ENCODE measurements at regions not wholly inside any gene's neighbourhood (a gene's known extent, or its start where the extent isn't known, plus 50 kb on each side); places are given as distances from the start of the nearest gene placed in this dataset.

GRCh38 chr6:106890447-106890846 lies 84.1 kb downstream of the CD24 start:
- H3K9ac ChIP-seq (ENCODE audit: extremely low read depth, insufficient read length, low read length), result no peak overlapping the region
- H3K23me2 ChIP-seq (ENCODE audit: insufficient read length, low read depth, low read length, poor library complexity, severe bottlenecking), result no peaks in the 10 kb centered on the region
- peaks cover 0 to 5% (median 4%) of the 10 kb centered on the region in 3 experiments; a peak in 4 of 7 replicates for H3K36me3 Mint-ChIP-seq (ENCODE audit: insufficient read depth in 1 of 3, low read depth in 3 of 3)
- no peak overlapping the region for H3K4ac ChIP-seq (ENCODE audit: low read depth, low read length)
- H3K4me3 Mint-ChIP-seq, result no peak overlapping the region
- H3K4me2 ChIP-seq (ENCODE audit: insufficient read depth, insufficient read length, low read length), result no peak overlapping the region
- peaks cover 0 to 4% of the 10 kb centered on the region in 2 experiments; a peak in 3 of 5 replicates for H3K9me3 Mint-ChIP-seq
- no peak overlapping the region for H4K91ac ChIP-seq (ENCODE audit: insufficient read length, low read depth, low read length)
- H3K27ac ChIP-seq (ENCODE audit: insufficient read length, low read depth, low read length), result no peak overlapping the region
- no CpG with 5 or more reads among the region's 2 CpGs for WGBS (ENCODE audit: extremely low coverage, insufficient read length, low lambda C conversion rate)
- H4K20me1 ChIP-seq (ENCODE audit: control insufficient read depth, insufficient read depth, insufficient read length), result no peaks in the 10 kb centered on the region
- no peak overlapping the region for H3K56ac ChIP-seq (ENCODE audit: insufficient read length, low read depth, low read length)
- no peak overlapping the region for H2AFZ ChIP-seq (ENCODE audit: low read length)
- H3K27me3 ChIP-seq (ENCODE audit: insufficient read depth, low read length), result no peaks in the 10 kb centered on the region
- TF ChIP-seq, protein P1, sequence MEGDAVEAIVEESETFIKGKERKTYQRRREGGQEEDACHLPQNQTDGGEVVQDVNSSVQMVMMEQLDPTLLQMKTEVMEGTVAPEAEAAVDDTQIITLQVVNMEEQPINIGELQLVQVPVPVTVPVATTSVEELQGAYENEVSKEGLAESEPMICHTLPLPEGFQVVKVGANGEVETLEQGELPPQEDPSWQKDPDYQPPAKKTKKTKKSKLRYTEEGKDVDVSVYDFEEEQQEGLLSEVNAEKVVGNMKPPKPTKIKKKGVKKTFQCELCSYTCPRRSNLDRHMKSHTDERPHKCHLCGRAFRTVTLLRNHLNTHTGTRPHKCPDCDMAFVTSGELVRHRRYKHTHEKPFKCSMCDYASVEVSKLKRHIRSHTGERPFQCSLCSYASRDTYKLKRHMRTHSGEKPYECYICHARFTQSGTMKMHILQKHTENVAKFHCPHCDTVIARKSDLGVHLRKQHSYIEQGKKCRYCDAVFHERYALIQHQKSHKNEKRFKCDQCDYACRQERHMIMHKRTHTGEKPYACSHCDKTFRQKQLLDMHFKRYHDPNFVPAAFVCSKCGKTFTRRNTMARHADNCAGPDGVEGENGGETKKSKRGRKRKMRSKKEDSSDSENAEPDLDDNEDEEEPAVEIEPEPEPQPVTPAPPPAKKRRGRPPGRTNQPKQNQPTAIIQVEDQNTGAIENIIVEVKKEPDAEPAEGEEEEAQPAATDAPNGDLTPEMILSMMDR (conservative IDR thresholded peaks at IDR 0.05), result no peak
- H3T11ph ChIP-seq (ENCODE audit: low read length), result no peak overlapping the region
- H4K8ac ChIP-seq (replicated peaks; ENCODE audit: insufficient read length, low read depth, low read length), result no peak overlapping the region
- H2BK12ac ChIP-seq (ENCODE audit: insufficient read length, low read depth, low read length), result no peak overlapping the region
- DNase-seq, result no peak
- no peak overlapping the region for H3K27ac Mint-ChIP-seq
- no peaks in the 10 kb centered on the region for H3K27me3 Mint-ChIP-seq (ENCODE audit: low read depth)
- no peak overlapping the region for H2BK120ac ChIP-seq (ENCODE audit: low read depth, low read length, poor library complexity, severe bottlenecking)
- H2AK5ac ChIP-seq (ENCODE audit: insufficient read length, low read length), result no peak overlapping the region
- H2BK20ac ChIP-seq (ENCODE audit: low read depth, low read length, poor library complexity, severe bottlenecking), result no peak overlapping the region
- H3K4me1 Mint-ChIP-seq, result peaks cover 51 to 57% of the 10 kb centered on the region in 2 experiments
- no peak overlapping the region for H3K23ac ChIP-seq (ENCODE audit: insufficient read length, low read depth, low read length)
- H3K79me2 ChIP-seq (ENCODE audit: insufficient read depth, low read length), result no peaks in the 10 kb centered on the region
- no peak overlapping the region for H3K18ac ChIP-seq (ENCODE audit: insufficient read length, low read depth, low read length)
- no peaks in the 10 kb centered on the region for H3K79me1 ChIP-seq (ENCODE audit: insufficient read depth, low read depth, low read length, poor library complexity, severe bottlenecking)
- peaks cover 15% of the 10 kb centered on the region for H3K4me1 ChIP-seq (ENCODE audit: insufficient read depth, low read length)
- no peak overlapping the region for H2BK15ac ChIP-seq (ENCODE audit: low read depth, low read length)
- H2BK5ac ChIP-seq (ENCODE audit: insufficient read length, low read length), result no peak overlapping the region
- H3K9me3 ChIP-seq (ENCODE audit: control insufficient read depth, low read depth, low read length), result no peaks in the 10 kb centered on the region
- no peak overlapping the region for H3K14ac ChIP-seq (ENCODE audit: insufficient read depth, low read length)
- no peak overlapping the region for H4K5ac ChIP-seq (ENCODE audit: insufficient read length, low read depth, low read length)

All from H9 (cell line).